A673 (cell line): ENCODE measurements at regions not wholly inside any gene's neighbourhood (a gene's known extent, or its start where the extent isn't known, plus 50 kb on each side); places are given as distances from the start of the nearest gene placed in this dataset.

ENCODE experiments used
- BruUV-seq: library from RNA; stranded (reverse); fragments of 400-500 nt; replicated peaks from 2 replicates; lab custom pipeline; 2021; lab: Mats Ljungman, UMichigan
- CTCF ChIA-PET: fragments of 300-600 bp; sonication (Branson Sonifier 250); formaldehyde crosslinking; loops from one replicate; lab custom pipeline; 2022; ENCODE audit warnings: antibody characterized with exemption; lab: Charles Lee
- POLR2A ChIA-PET: fragments of 300-600 bp; sonication (Branson Sonifier 250); formaldehyde crosslinking; loops from one replicate; lab custom pipeline; 2022; ENCODE audit warnings: antibody characterized with exemption; ENCODE audit not compliant: low non-redundant PET; lab: Charles Lee
- DNase-seq: peaks from one replicate; pipeline ENCODE4 v3.0.0-alpha.2; 2015; ENCODE audit warnings: low spot score
- H3K27ac ChIP-seq: fragments of 200-600 bp; sonication (generic); 2 replicates; pipeline ENCODE4 v1.5.1; 2016; ENCODE audit warnings: mixed run types, low read depth, mild to moderate bottlenecking, mixed read lengths, antibody characterized with exemption, low read length; ENCODE audit not compliant: poor library complexity, severe bottlenecking
- H3K27me3 ChIP-seq: fragments of 200-600 bp; sonication (generic); replicated peaks from 2 replicates; pipeline ENCODE4 v1.6.1; 2017; ENCODE audit warnings: mixed run types, low read depth, mild to moderate bottlenecking, mixed read lengths, antibody characterized with exemption, low read length; ENCODE audit not compliant: insufficient read depth, poor library complexity
- H3K36me3 ChIP-seq: fragments of 200-600 bp; sonication (generic); 2 replicates; pipeline ENCODE4 v1.6.1; 2016; ENCODE audit warnings: mixed run types, mild to moderate bottlenecking, mixed read lengths, antibody characterized with exemption, low read length; ENCODE audit not compliant: insufficient read depth, poor library complexity, severe bottlenecking
- H3K4me1 ChIP-seq: fragments of 200-600 bp; sonication (generic); 2 replicates; pipeline ENCODE4 v1.6.1; 2017; ENCODE audit warnings: mixed run types, mild to moderate bottlenecking, mixed read lengths, antibody characterized with exemption, low read length; ENCODE audit not compliant: insufficient read depth, poor library complexity, severe bottlenecking
- H3K4me3 ChIP-seq: fragments of 200-600 bp; sonication (generic); 2 replicates; pipeline ENCODE4 v1.5.1; 2016; ENCODE audit warnings: low read depth, mixed run types, mild to moderate bottlenecking, mixed read lengths, low read length; ENCODE audit not compliant: poor library complexity, severe bottlenecking
- H3K9me3 ChIP-seq: fragments of 200-600 bp; sonication (generic); 2 replicates; pipeline ENCODE4 v1.6.1; 2016; ENCODE audit warnings: mixed run types, low read depth, mild to moderate bottlenecking, mixed read lengths, antibody characterized with exemption, low read length; ENCODE audit not compliant: poor library complexity, severe bottlenecking
- EZH2 ChIP-seq: fragments of 200-600 bp; sonication (generic); IDR thresholded peaks from 2 replicates; pipeline ENCODE4 v1.6.1; 2017; ENCODE audit warnings: borderline replicate concordance, low read depth, mild to moderate bottlenecking, mixed read lengths, antibody characterized with exemption, low read length; ENCODE audit not compliant: poor library complexity, severe bottlenecking
- intact Hi-C: fragments of 100-400 bp; cut with micrococcal nuclease; formaldehyde crosslinking; loops from one replicate; pipeline ENCODE4 v1.10.0; 2022; ENCODE audit not compliant: unreplicated experiment
- TF ChIP-seq, protein P1 (sequence below): fragments of 300-800, 200-600 bp; sonication (generic); conservative IDR thresholded peaks from 2 replicates; pipeline ENCODE4 v1.5.1; 2017; ENCODE audit warnings: low read depth, mild to moderate bottlenecking, antibody characterized with exemption, low read length, moderate library complexity, mixed read lengths

- no peak for TF ChIP-seq EZH2
- TF ChIP-seq, protein P1, sequence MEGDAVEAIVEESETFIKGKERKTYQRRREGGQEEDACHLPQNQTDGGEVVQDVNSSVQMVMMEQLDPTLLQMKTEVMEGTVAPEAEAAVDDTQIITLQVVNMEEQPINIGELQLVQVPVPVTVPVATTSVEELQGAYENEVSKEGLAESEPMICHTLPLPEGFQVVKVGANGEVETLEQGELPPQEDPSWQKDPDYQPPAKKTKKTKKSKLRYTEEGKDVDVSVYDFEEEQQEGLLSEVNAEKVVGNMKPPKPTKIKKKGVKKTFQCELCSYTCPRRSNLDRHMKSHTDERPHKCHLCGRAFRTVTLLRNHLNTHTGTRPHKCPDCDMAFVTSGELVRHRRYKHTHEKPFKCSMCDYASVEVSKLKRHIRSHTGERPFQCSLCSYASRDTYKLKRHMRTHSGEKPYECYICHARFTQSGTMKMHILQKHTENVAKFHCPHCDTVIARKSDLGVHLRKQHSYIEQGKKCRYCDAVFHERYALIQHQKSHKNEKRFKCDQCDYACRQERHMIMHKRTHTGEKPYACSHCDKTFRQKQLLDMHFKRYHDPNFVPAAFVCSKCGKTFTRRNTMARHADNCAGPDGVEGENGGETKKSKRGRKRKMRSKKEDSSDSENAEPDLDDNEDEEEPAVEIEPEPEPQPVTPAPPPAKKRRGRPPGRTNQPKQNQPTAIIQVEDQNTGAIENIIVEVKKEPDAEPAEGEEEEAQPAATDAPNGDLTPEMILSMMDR: no peak
- ChIA-PET POLR2A (no interaction called here), CTCF (no interaction called here)
- no peak for DNase-seq
- Histone ChIP-seq H3K4me1 (no peaks in the 10 kb centered on the region), H3K27ac (no peak overlapping the region), H3K36me3 (no peaks in the 10 kb centered on the region), H3K4me3 (no peak overlapping the region), H3K27me3 (no peaks in the 10 kb centered on the region), H3K9me3 (no peaks in the 10 kb centered on the region)
- intact Hi-C loops: no loop called here
- BruUV-seq: no TSS peak
Observed at GRCh38 chr4:152172146-152172545, 363.7 kb downstream of the FBXW7 start.

GRCh38 chr4:152171556-152171955, 364.3 kb downstream of the FBXW7 start:
- ChIA-PET POLR2A (no interaction called here), CTCF (no interaction called here)
- H3K27ac ChIP-seq: no peak overlapping the region
- H3K9me3 ChIP-seq: no peaks in the 10 kb centered on the region
- no peaks in the 10 kb centered on the region for H3K27me3 ChIP-seq
- intact Hi-C loops: no loop called here
- H3K4me3 ChIP-seq: no peak overlapping the region
- H3K36me3 ChIP-seq: no peaks in the 10 kb centered on the region
- BruUV-seq: no TSS peak
- DNase-seq: no peak
- H3K4me1 ChIP-seq: no peaks in the 10 kb centered on the region
- no peak for TF ChIP-seq EZH2
- TF ChIP-seq, protein P1: no peak

GRCh38 chr4:152169683-152170082, 366.2 kb downstream of the FBXW7 start:
- no peaks in the 10 kb centered on the region for H3K27me3 ChIP-seq
- CTCF ChIA-PET: no interaction called here
- no peaks in the 10 kb centered on the region for H3K4me1 ChIP-seq
- TF ChIP-seq, protein P1: no peak
- TF ChIP-seq EZH2: no peak
- BruUV-seq: no TSS peak
- H3K36me3 ChIP-seq: no peaks in the 10 kb centered on the region
- no peak overlapping the region for H3K27ac ChIP-seq
- DNase-seq: no peak
- H3K4me3 ChIP-seq: no peak overlapping the region
- no peaks in the 10 kb centered on the region for H3K9me3 ChIP-seq
- POLR2A ChIA-PET: no interaction called here
- intact Hi-C loops: no loop called here
